HUES6 (cell line): ENCODE measurements at regions not wholly inside any gene's neighbourhood (a gene's known extent, or its start where the extent isn't known, plus 50 kb on each side); places are given as distances from the start of the nearest gene placed in this dataset.

Experiments
- H3K27ac ChIP-seq: 2 replicates; pipeline ENCODE4 v1.7.0; 2013; ENCODE audit warnings: low read depth, mild to moderate bottlenecking, low read length, inconsistent platforms
- H3K27me3 ChIP-seq: 2 replicates; pipeline ENCODE4 v1.6.1; 2013; ENCODE audit warnings: low read length; ENCODE audit not compliant: control insufficient read depth, insufficient read depth
- H3K36me3 ChIP-seq: 2 replicates; pipeline ENCODE4 v1.6.1; 2013; ENCODE audit warnings: low read length; ENCODE audit not compliant: control insufficient read depth, insufficient read depth
- H3K4me1 ChIP-seq: 2 replicates; pipeline ENCODE4 v1.6.1; 2013; ENCODE audit warnings: low read length; ENCODE audit not compliant: control insufficient read depth, insufficient read depth
- H3K4me3 ChIP-seq: 2 replicates; pipeline ENCODE4 v1.5.1; 2013; ENCODE audit warnings: low read depth, low read length
- H3K9ac ChIP-seq: one replicate; pipeline ENCODE4 v1.6.1; 2013; ENCODE audit warnings: mild to moderate bottlenecking, low read length
- H3K9me3 ChIP-seq: 2 replicates; pipeline ENCODE4 v1.6.1; 2013; ENCODE audit warnings: low read depth, low read length; ENCODE audit not compliant: control insufficient read depth, insufficient read depth

- no peaks in the 10 kb centered on the region for H3K36me3 ChIP-seq
- H3K9me3 ChIP-seq = peaks cover 6% of the 10 kb centered on the region; the same call in 1 of the 2 replicates
- H3K9ac ChIP-seq = no peak overlapping the region
- H3K4me3 ChIP-seq = no peak overlapping the region
- H3K27ac ChIP-seq = no peak overlapping the region
- H3K27me3 ChIP-seq = peaks cover 8% of the 10 kb centered on the region; the same call in 1 of the 2 replicates
- peaks cover 16% of the 10 kb centered on the region for H3K4me1 ChIP-seq
These were observed 82.9 kb upstream of the NHS start for GRCh38 chrX:17292111-17292527.

GRCh38 chrX:17294561-17294960, 80.4 kb upstream of the NHS start:
- Histone ChIP-seq H3K9me3 (peaks cover 6% of the 10 kb centered on the region; the same call in 1 of the 2 replicates), H3K27ac (no peak overlapping the region), H3K27me3 (peaks cover 4% of the 10 kb centered on the region; the same call in 1 of the 2 replicates), H3K9ac (no peak overlapping the region), H3K4me3 (no peak overlapping the region), H3K36me3 (no peaks in the 10 kb centered on the region), H3K4me1 (peaks cover 16% of the 10 kb centered on the region)

GRCh38 chrX:17295791-17296190, 79.2 kb upstream of the NHS start:
- Histone ChIP-seq H3K4me1 (peaks cover 16% of the 10 kb centered on the region), H3K4me3 (no peak overlapping the region), H3K36me3 (no peaks in the 10 kb centered on the region), H3K27me3 (peaks cover 4% of the 10 kb centered on the region; the same call in 1 of the 2 replicates), H3K9me3 (no peaks in the 10 kb centered on the region), H3K27ac (no peak overlapping the region), H3K9ac (no peak overlapping the region)

- H3K4me3 ChIP-seq = no peak overlapping the region
- no peaks in the 10 kb centered on the region for H3K36me3 ChIP-seq
- no peak overlapping the region for H3K9ac ChIP-seq
- H3K27ac ChIP-seq = no peak overlapping the region
- H3K9me3 ChIP-seq = no peaks in the 10 kb centered on the region
- H3K4me1 ChIP-seq = no peaks in the 10 kb centered on the region
- peaks cover 4% of the 10 kb centered on the region; the same call in 1 of the 2 replicates for H3K27me3 ChIP-seq
These were observed 76.4 kb upstream of the NHS start for GRCh38 chrX:17298564-17298963.

- no peak overlapping the region for H3K27ac ChIP-seq
- no peaks in the 10 kb centered on the region for H3K36me3 ChIP-seq
- no peaks in the 10 kb centered on the region for H3K4me1 ChIP-seq
- no peaks in the 10 kb centered on the region for H3K9me3 ChIP-seq
- no peak overlapping the region for H3K4me3 ChIP-seq
- H3K9ac ChIP-seq = no peak overlapping the region
- H3K27me3 ChIP-seq = peaks cover 2% of the 10 kb centered on the region; the same call in 1 of the 2 replicates
These were observed 75.8 kb upstream of the NHS start for GRCh38 chrX:17299206-17299605.

GRCh38 chrX:17323397-17323796, 51.6 kb upstream of the NHS start:
- Histone ChIP-seq H3K27ac (no peak overlapping the region), H3K9ac (no peak overlapping the region), H3K9me3 (no peaks in the 10 kb centered on the region), H3K4me1 (no peaks in the 10 kb centered on the region), H3K36me3 (no peaks in the 10 kb centered on the region), H3K4me3 (no peak overlapping the region), H3K27me3 (no peaks in the 10 kb centered on the region; the same call in 1 of the 2 replicates)
